HEK293 (cell line): ENCODE measurements at regions not wholly inside any gene's neighbourhood (a gene's known extent, or its start where the extent isn't known, plus 50 kb on each side); places are given as distances from the start of the nearest gene placed in this dataset.

ENCODE experiments used
- CTCF ChIA-PET: fragments of 350-600 bp; formaldehyde crosslinking; extraction: SDS; loops from one replicate; lab custom pipeline; 2021; ENCODE audit warnings: antibody characterized with exemption; lab: Yijun Ruan, JAX
- POLR2A ChIA-PET: fragments of 300-600 bp; formaldehyde crosslinking; extraction: SDS; loops from one replicate; lab custom pipeline; 2020; ENCODE audit warnings: antibody characterized with exemption, inconsistent platforms; lab: Yijun Ruan, JAX
- H3K27ac ChIP-seq: fragments of 200-500 bp; sonication (Bioruptor generic); 2 replicates; pipeline ENCODE4 v1.5.1; 2014; ENCODE audit warnings: low read depth, low read length, control low read depth, inconsistent platforms; ENCODE audit errors: extremely low read depth
- H3K36me3 ChIP-seq, 2 experiments: fragments of 200-500 bp in 1 of 2; sonication (Bioruptor generic) in 1 of 2; 1 replicate in 1 of 2; 2 replicates in 1 of 2; pipeline ENCODE4 v1.5.1; 2014 to 2017; ENCODE audit warnings: inconsistent platforms in 2 of 2, low read length in 2 of 2; ENCODE audit not compliant: control insufficient read depth in 2 of 2, insufficient read depth in 1 of 2
- H3K4me1 ChIP-seq: fragments of 200-500 bp; sonication (Bioruptor generic); 2 replicates; pipeline ENCODE4 v1.5.1; 2014; ENCODE audit warnings: mild to moderate bottlenecking, low read length, inconsistent platforms; ENCODE audit not compliant: control insufficient read depth, insufficient read depth
- H3K4me3 ChIP-seq: 2 replicates; pipeline ENCODE4 v1.5.1; 2011; ENCODE audit warnings: low read depth, mild to moderate bottlenecking, control low read depth, low read length, moderate library complexity
- H3K9me3 ChIP-seq: fragments of 200-500 bp; sonication (Bioruptor generic); 2 replicates; pipeline ENCODE4 v1.5.1; 2014; ENCODE audit warnings: low read depth, low read length, inconsistent platforms; ENCODE audit not compliant: control insufficient read depth, insufficient read depth
- AEBP2 ChIP-seq: fragments of 450-650 bp; formaldehyde crosslinking; IDR thresholded peaks from 2 replicates; pipeline ENCODE4 v1.5.1; 2016; ENCODE audit warnings: missing biosample characterization, missing genetic modification characterization, borderline replicate concordance
- BCL11B ChIP-seq: fragments of 450-650 bp; formaldehyde crosslinking; IDR thresholded peaks from 2 replicates; pipeline ENCODE4 v1.5.1; 2016; ENCODE audit warnings: low read depth, missing biosample characterization, missing genetic modification characterization
- ELK4 ChIP-seq: IDR thresholded peaks from 2 replicates; pipeline ENCODE4 v1.6.1; 2011; ENCODE audit warnings: mild to moderate bottlenecking, low read depth, low read length, borderline replicate concordance
- GLI2 ChIP-seq: fragments of 450-650 bp; formaldehyde crosslinking; IDR thresholded peaks from 2 replicates; pipeline ENCODE4; 2017; ENCODE audit warnings: missing biosample characterization, missing genetic modification characterization, low read depth, borderline replicate concordance
- HOXA7 ChIP-seq: sonication (generic); formaldehyde crosslinking; IDR thresholded peaks from 2 replicates; pipeline ENCODE4 v1.8.1; 2022; ENCODE audit warnings: missing genetic modification reagents, borderline replicate concordance
- HOXC10 ChIP-seq: sonication (generic); formaldehyde crosslinking; IDR thresholded peaks from 2 replicates; pipeline ENCODE4 v1.8.1; 2023; ENCODE audit warnings: mild to moderate bottlenecking, missing genetic modification reagents
- KLF1 ChIP-seq: fragments of 450-650 bp; formaldehyde crosslinking; IDR thresholded peaks from 2 replicates; pipeline ENCODE4 v1.5.1; 2016; ENCODE audit warnings: missing biosample characterization, missing genetic modification characterization
- PATZ1 ChIP-seq: fragments of 450-650 bp; formaldehyde crosslinking; IDR thresholded peaks from 2 replicates; pipeline ENCODE4 v1.5.1; 2016; ENCODE audit warnings: missing biosample characterization, missing genetic modification characterization
- SCRT2 ChIP-seq: fragments of 450-650 bp; formaldehyde crosslinking; IDR thresholded peaks from 2 replicates; pipeline ENCODE4 v1.5.1; 2016; ENCODE audit warnings: missing biosample characterization, missing genetic modification characterization
- ZBTB49 ChIP-seq: fragments of 450-650 bp; formaldehyde crosslinking; IDR thresholded peaks from 2 replicates; pipeline ENCODE4 v1.5.1; 2016; ENCODE audit warnings: missing biosample characterization, missing genetic modification characterization, low read depth
- ZNF146 ChIP-seq: fragments of 450-650 bp; formaldehyde crosslinking; IDR thresholded peaks from 2 replicates; pipeline ENCODE4 v1.5.1; 2016; ENCODE audit warnings: missing biosample characterization, missing genetic modification characterization
- ZNF221 ChIP-seq: fragments of 450-650 bp; formaldehyde crosslinking; IDR thresholded peaks from 2 replicates; pipeline ENCODE4 v1.5.1; 2017; ENCODE audit warnings: missing biosample characterization, missing genetic modification characterization, borderline replicate concordance
- ZNF223 ChIP-seq: fragments of 450-650 bp; formaldehyde crosslinking; IDR thresholded peaks from 2 replicates; pipeline ENCODE4 v1.5.1; 2016; ENCODE audit warnings: missing biosample characterization, missing genetic modification characterization
- ZNF350 ChIP-seq: fragments of 450-650 bp; formaldehyde crosslinking; IDR thresholded peaks from 2 replicates; pipeline ENCODE4 v1.5.0; 2017; ENCODE audit warnings: missing biosample characterization, mild to moderate bottlenecking, missing genetic modification characterization
- ZNF404 ChIP-seq: fragments of 450-650 bp; formaldehyde crosslinking; IDR thresholded peaks from 2 replicates; pipeline ENCODE4 v1.5.1; 2017; ENCODE audit warnings: missing biosample characterization, missing genetic modification characterization
- ZNF423 ChIP-seq: fragments of 450-650 bp; formaldehyde crosslinking; IDR thresholded peaks from 2 replicates; pipeline ENCODE4 v1.5.1; 2016; ENCODE audit warnings: missing biosample characterization, missing genetic modification characterization
- ZNF488 ChIP-seq: fragments of 450-650 bp; formaldehyde crosslinking; IDR thresholded peaks from 2 replicates; pipeline ENCODE4 v1.5.1; 2016; ENCODE audit warnings: missing biosample characterization, missing genetic modification characterization
- ZNF639 ChIP-seq: fragments of 450-650 bp; formaldehyde crosslinking; IDR thresholded peaks from 2 replicates; pipeline ENCODE4 v1.5.1; 2016; ENCODE audit warnings: missing biosample characterization, missing genetic modification characterization
- ZNF654 ChIP-seq: fragments of 450-650 bp; formaldehyde crosslinking; IDR thresholded peaks from 2 replicates; pipeline ENCODE4 v1.5.1; 2016; ENCODE audit warnings: low read depth, missing biosample characterization, missing genetic modification characterization
- ZNF670 ChIP-seq: fragments of 450-650 bp; formaldehyde crosslinking; IDR thresholded peaks from 2 replicates; pipeline ENCODE4 v1.5.1; 2016; ENCODE audit warnings: missing biosample characterization, missing genetic modification characterization, low read depth
- ZNF677 ChIP-seq: fragments of 450-650 bp; IDR thresholded peaks from 2 replicates; pipeline ENCODE4 v1.5.0; 2018; ENCODE audit warnings: missing biosample characterization, mild to moderate bottlenecking, missing genetic modification characterization, moderate library complexity
- ZNF76 ChIP-seq: fragments of 450-650 bp; formaldehyde crosslinking; IDR thresholded peaks from 2 replicates; pipeline ENCODE4; 2016; ENCODE audit warnings: low read depth, missing biosample characterization, missing genetic modification characterization, borderline replicate concordance
- ZNF768 ChIP-seq: fragments of 450-650 bp; formaldehyde crosslinking; IDR thresholded peaks from 2 replicates; pipeline ENCODE4 v1.5.1; 2018; ENCODE audit warnings: missing biosample characterization, mild to moderate bottlenecking, missing genetic modification characterization
- ZNF837 ChIP-seq: fragments of 450-650 bp; formaldehyde crosslinking; IDR thresholded peaks from 2 replicates; pipeline ENCODE4 v1.5.1; 2016; ENCODE audit warnings: missing biosample characterization, missing genetic modification characterization
- ZSCAN16 ChIP-seq: fragments of 450-650 bp; formaldehyde crosslinking; IDR thresholded peaks from 2 replicates; pipeline ENCODE4 v1.5.1; 2016; ENCODE audit warnings: missing biosample characterization, missing genetic modification characterization
- ZXDB ChIP-seq: fragments of 450-650 bp; formaldehyde crosslinking; IDR thresholded peaks from 2 replicates; pipeline ENCODE4 v1.5.1; 2016; ENCODE audit warnings: missing biosample characterization, missing genetic modification characterization

- TF ChIP-seq ZXDB (tag by site-specific recombination) (no peak), HOXA7 (CRISPR knock-in tag) (no peak), BCL11B (tag by site-specific recombination) (no peak), ZNF488 (tag by site-specific recombination) (no peak)
- TF ChIP-seq, all 188 proteins: peak for 0
These were observed 758.1 kb upstream of the DDX18 start (continued) for GRCh38 chr2:117056376-117056748.

- ChIA-PET CTCF (no interaction called here), POLR2A (no interaction called here)
- Histone ChIP-seq H3K4me3 (no peak overlapping the region), H3K4me1 (no peaks in the 10 kb centered on the region), H3K36me3 (no peaks in the 10 kb centered on the region), H3K9me3 (no peaks in the 10 kb centered on the region), H3K27ac (no peak overlapping the region)
- no peak for TF ChIP-seq SCRT2 (tag by site-specific recombination)
- TF ChIP-seq ZNF76 (tag by site-specific recombination) = no peak
- no peak for TF ChIP-seq ZNF639
- no peak for TF ChIP-seq KLF1
- TF ChIP-seq ZSCAN16 = no peak
- no peak for TF ChIP-seq ZNF350 (tag by site-specific recombination)
- TF ChIP-seq ZNF654 = no peak
- no peak for TF ChIP-seq HOXC10 (CRISPR knock-in tag)
- TF ChIP-seq AEBP2 = no peak
- TF ChIP-seq ZNF768 (tag by site-specific recombination) = no peak
- no peak for TF ChIP-seq ZNF488 (tag by site-specific recombination)
- TF ChIP-seq ZNF670 = no peak
These were observed 757.5 kb upstream of the DDX18 start for GRCh38 chr2:117057016-117057415.

- no peaks in the 10 kb centered on the region for H3K9me3 ChIP-seq
- H3K4me3 ChIP-seq = no peak overlapping the region
- ChIA-PET POLR2A (no interaction called here), CTCF (no interaction called here)
- no peak overlapping the region for H3K27ac ChIP-seq
- H3K4me1 ChIP-seq = no peaks in the 10 kb centered on the region
- H3K36me3 ChIP-seq = no peaks in the 10 kb centered on the region
- no peak for TF ChIP-seq PATZ1
- no peak for TF ChIP-seq ZNF221
- no peak for TF ChIP-seq SCRT2 (tag by site-specific recombination)
- no peak for TF ChIP-seq GLI2 (tag by site-specific recombination)
- no peak for TF ChIP-seq ZNF837 (tag by site-specific recombination)
- no peak for TF ChIP-seq ZNF423
- TF ChIP-seq ZNF677 (tag by site-specific recombination) = no peak
- no peak for TF ChIP-seq ZNF404 (tag by site-specific recombination)
- no peak for TF ChIP-seq ZBTB49 (tag by site-specific recombination)
- TF ChIP-seq ZNF223 (tag by site-specific recombination) = no peak
- no peak for TF ChIP-seq ELK4
- TF ChIP-seq ZNF146 (tag by site-specific recombination) = no peak
These were observed 756.1 kb upstream of the DDX18 start for GRCh38 chr2:117058366-117058765.
